ENCODE measurements at regions not wholly inside any gene's neighbourhood (a gene's known extent, or its start where the extent isn't known, plus 50 kb on each side); places are given as distances from the start of the nearest gene placed in this dataset.

- TF ChIP-seq EZH2 (IDR thresholded peaks at IDR 0.05; ENCODE audit: insufficient read depth, poor library complexity, severe bottlenecking) = no peak
- no peak for TF ChIP-seq EZH2phosphoT487 (IDR thresholded peaks at IDR 0.05; ENCODE audit: insufficient read depth, low read depth)
These were observed 602.5 kb upstream of the RGMB start for GRCh38 chr5:98170994-98171393.

Data from GM23248 (cell line).